ENCODE measurements at regions not wholly inside any gene's neighbourhood (a gene's known extent, or its start where the extent isn't known, plus 50 kb on each side); places are given as distances from the start of the nearest gene placed in this dataset.

- TF ChIP-seq CTCF (IDR thresholded peaks at IDR 0.05; ENCODE audit: low read depth, low read length), result no peak
- no peak for TF ChIP-seq POLR2A (IDR thresholded peaks at IDR 0.05; ENCODE audit: extremely low read depth, insufficient read length)
- TF ChIP-seq MYC (IDR thresholded peaks at IDR 0.05; ENCODE audit: low read depth, low read length), result no peak
These were observed 67.9 kb upstream of the ESRRB start for GRCh38 chr14:76307786-76308780.
